GM18519 (cell line): ENCODE measurements at regions not wholly inside any gene's neighbourhood (a gene's known extent, or its start where the extent isn't known, plus 50 kb on each side); places are given as distances from the start of the nearest gene placed in this dataset.
"Not testable (repeated sequence)": the region's sequence is repeated elsewhere in the genome, so short reads cannot be mapped to it uniquely, and the experiment has no call there.

Source experiments
- ATAC-seq: cut with Tn5 transposase; IDR thresholded peaks from one replicate; pipeline ENCODE4 v1.9.1; 2021; ENCODE audit warnings: mild to moderate bottlenecking, moderate library complexity; ENCODE audit not compliant: unreplicated experiment, low FRiP score

GRCh38 chr12:45490232-45490881 lies 239.1 kb upstream of the ARID2 start:
- no peak for ATAC-seq

DNA sequence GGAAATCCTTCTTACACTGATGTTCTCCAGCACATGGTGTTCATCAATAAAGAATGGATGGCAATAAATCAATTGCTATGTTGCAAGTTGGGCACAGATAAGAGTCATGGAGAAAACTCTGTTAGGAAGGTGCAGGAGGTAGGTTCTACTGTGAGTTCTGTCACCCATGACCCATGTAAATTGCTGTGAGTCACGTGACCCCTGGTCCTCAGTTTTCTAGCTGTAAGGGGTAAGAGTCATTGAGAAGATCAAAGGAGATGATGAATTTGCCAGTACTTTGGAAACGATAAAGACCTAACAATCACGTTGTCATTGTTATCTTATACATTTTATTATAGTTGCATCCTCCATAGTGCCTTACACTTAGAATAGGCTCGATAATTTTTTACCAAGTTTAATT lies 235.2 kb upstream of the ARID2 start:
- ATAC-seq: no peak

DNA sequence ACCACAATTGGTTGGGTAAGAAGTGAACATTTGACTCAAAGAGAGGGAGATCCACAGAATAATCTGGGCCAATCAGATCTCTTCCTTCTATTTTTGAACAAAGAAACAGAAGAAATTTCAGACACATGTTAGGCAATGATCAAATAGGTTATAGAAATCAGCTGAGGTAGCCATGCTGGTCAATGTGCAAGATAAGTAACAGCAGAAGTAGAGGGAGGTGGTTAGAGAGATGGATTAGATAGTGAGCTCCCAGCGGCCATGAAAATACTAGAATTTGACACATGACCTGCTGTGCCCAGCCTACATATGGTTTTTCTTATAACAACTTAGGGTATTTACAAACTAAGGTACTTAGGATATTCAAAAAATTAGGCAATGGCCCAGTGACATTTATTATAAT lies 230.9 kb upstream of the ARID2 start:
- ATAC-seq: no peak

DNA sequence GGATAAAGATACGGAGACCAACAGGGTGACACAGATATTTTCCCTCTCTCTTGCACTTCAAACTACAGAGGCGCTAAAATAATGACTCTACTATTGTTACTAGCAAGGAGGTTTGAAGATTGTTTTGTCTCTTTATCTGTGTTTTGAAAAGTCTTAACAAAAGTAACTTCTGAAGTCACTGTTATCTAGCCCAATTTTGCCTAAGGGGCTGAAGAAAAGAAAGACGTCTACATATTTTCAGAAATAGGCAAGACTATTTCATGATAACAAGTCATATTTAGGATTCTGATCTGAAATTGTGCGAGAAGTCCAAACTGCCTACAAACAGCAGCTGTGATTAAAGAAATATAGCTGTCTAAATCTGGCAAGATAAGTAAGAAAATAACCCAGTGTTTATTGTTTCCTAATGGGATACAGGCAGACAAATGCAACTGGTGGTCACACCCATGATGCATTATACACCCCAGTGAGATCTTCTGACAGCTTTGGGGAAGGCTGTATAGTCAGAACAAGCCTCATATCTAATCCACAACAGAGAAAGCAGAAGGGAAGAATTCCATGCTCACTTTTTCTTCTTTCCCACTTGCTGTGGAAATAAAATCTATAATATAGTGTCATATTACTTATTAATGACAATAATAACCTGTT lies 226.9 kb upstream of the ARID2 start:
- ATAC-seq: no peak

DNA sequence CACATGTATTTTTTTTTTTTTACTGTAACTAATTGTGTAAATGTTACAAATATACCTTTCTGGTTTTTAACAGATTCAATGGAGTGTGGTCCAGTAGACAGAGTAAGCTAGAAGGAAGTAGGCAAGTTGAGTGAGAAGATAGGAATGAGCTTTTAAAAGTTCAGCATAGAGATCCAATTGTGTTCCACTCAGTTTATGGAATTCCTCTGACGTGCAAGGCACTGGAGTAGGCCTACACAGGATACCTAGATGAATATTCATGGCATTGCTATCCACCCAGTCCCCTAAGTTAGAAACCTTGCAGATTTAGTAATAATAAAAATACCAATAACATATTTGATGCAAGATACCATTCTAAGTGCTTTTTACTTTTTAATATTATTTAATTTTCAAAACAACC lies 225.6 kb upstream of the ARID2 start:
- ATAC-seq: no peak

DNA sequence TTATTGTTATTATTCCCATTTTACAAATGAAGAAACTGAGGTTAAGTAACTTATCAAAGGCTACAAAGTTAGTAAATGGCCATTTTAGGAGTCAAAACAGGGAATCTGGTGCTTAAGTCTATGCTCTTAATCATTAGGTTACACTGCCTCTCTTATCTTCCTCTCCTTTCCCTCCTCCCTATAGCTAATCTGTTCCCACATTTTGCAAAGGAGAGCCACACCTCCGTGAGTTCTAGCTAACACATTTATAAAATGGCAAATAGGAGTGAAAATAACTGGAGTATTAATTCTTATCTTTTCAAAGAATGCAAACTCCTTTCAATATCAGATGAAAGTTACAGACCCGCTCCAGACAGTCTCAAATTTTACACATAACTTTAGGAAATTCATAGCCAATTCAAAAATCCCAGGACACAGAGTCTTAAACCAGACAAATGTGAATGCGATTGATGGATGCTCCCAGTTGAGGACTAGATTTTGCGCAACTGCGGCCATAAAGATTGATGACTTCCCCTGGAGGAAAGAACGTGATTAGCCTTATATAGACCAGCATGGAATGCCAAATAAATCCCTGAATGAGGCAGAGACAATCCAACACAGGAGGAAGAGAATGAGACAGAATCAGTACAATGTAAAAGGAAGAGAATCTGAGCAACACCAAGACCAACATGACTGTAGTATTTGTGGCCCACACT lies 225.0 kb upstream of the ARID2 start:
- no peak for ATAC-seq

DNA sequence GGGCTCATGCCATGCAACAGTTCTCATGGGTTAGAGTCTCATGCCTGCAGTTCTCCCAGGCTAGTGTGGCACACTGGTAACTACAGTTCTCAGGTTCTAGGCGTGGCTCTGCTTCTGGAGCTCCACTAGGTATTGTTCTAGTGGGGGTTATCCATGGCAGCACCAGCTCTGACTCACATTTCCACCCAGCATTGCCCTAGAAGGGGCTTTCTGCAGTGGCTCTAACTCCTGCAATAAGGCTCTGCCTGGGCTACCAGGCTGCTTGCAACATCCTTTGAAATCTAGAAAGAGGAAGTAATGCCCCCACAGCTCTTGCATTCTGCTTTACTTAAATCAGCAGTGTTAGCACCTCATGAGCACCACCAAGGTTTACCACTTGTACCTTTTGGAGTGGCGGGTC lies 220.3 kb upstream of the ARID2 start:
- ATAC-seq: peak; percentile 82

GRCh38 chr12:45509621-45510020 lies 219.9 kb upstream of the ARID2 start:
- ATAC-seq: no peak

DNA sequence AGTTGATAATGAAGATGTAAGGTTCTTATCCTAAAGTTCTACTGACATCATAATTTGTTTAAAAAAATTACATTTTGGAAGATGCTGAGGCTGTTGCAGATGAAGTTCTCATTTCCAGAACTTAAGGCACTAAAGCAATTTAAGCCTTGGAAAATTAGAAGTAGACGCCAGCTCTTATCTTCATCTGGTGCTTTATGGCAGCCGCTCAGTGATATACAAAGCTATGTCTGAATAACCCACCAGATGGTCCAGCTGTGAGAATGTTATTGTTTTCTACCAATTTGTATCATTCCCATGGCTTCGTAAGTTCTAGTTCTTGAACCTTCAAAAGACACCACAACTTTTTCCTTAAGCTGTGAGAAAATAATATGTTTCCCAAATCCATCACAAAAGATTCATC lies 212.1 kb upstream of the ARID2 start:
- ATAC-seq: no peak

- no peak for ATAC-seq
These were observed 210.9 kb upstream of the ARID2 start for GRCh38 chr12:45518291-45519235.

GRCh38 chr12:45522227-45522626 lies 207.3 kb upstream of the ARID2 start:
- no peak for ATAC-seq

GRCh38 chr12:45526823-45527222 lies 202.7 kb upstream of the ARID2 start:
- not testable (repeated sequence) for ATAC-seq

DNA sequence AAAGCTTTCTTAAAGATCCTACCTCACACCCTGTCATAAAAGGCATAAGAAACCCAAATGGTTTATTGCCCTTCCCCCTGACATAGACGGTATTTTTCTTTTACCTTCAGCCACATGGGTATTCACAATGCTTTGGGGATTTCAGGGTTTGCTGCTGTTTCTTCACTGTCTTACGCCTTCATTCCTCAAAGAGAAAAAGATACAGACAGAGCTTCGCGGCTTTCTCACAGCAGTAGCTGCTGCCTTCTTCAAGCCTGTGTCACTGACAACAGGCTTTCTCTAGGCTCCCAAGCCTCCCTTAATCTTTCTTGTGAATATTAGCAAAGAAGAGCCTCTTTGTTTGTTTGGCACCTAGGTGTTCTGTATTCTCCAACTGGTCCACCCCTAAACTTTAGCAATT lies 197.4 kb upstream of the ARID2 start:
- no peak for ATAC-seq

- ATAC-seq: no peak
These were observed 193.8 kb upstream of the ARID2 start for GRCh38 chr12:45535610-45536180.

GRCh38 chr12:45536284-45536683 lies 193.2 kb upstream of the ARID2 start:
- ATAC-seq: no peak

DNA sequence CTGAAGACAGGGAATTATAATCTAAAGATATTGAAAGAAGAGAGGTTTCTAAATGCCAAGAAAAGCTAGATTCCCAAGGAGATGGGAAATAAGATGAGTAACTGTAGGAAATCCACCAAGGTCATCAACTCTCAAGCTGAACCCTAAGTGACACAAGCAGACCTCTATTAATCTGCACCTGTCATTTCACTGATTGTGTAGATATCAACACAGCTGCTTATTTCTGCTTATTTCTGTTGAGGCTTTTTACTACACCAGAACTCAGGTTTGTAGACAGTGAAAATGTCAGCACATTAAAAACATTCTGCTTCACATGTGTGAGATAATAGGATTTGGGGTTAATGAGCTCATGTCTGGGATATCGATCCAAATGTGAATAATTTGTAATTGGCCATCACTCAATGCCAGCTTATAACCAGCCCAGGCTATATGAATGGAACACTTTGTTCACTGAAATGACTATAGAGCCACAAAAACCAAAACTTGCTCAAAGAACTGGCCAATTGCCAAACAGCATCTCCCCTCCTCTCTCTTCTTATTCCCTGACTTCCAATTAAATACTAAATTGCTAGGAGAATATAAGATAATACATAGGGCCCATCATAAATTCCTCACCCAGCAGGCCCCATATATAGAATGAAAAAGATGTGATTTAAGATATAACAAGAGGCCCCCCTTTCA lies 188.7 kb upstream of the ARID2 start:
- no peak for ATAC-seq

DNA sequence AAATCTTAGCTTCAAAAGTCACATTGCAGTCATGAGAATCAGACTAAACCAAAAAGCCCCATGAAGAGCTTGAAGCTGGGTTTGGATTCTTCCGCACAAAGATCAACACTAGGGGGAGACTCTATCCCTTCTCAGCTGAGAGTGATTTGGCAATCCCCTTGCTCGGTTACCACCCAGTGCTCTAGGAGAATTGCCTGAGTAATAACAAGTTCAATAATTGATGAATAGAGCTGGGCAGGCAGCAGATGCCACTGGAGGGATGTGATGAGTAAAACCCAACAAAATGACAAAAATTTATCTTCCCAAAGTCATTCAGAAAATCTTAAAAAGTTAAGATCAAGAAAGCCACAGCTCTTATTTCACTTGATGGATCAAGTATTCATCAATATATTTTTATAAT lies 185.6 kb upstream of the ARID2 start:
- peak; percentile 80 for ATAC-seq

DNA sequence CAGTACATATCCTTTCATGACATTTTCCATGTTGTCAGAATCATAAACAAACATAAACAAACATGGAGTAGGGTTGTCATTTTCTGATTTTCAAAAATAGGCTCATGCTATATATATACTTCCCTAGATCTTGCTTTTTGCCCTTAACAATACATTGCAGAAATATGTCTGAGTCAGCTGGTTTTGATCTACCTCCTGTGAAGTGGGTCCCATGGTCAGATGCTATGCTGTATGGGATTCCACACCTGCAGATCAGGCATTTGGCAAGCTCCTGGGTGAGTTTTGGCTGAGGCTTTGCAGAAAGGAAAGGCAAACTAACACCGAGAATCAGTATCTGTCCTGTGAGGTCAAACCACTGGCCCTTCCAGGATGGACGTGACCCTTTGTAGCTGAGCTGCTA lies 183.0 kb upstream of the ARID2 start:
- ATAC-seq: no peak

DNA sequence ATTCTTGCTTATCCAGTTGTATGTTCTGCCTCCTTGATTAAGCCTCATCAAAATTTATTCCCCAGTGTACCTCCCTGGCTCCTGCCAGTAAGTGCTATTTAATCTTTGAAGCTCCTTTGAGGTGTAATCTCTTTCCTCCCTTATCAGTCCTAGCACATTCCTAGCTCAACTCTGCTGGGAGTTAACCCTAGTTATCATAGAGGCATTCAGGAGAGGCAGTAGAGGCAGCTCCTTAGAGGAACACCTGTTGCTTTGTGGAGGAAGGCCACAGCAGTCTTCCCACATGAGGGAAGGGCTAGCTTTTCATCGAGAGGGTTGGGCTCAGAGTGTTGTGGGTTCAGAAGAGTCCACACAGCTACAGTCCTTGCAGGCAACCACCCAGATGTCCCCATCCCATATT lies 182.4 kb upstream of the ARID2 start:
- no peak for ATAC-seq

DNA sequence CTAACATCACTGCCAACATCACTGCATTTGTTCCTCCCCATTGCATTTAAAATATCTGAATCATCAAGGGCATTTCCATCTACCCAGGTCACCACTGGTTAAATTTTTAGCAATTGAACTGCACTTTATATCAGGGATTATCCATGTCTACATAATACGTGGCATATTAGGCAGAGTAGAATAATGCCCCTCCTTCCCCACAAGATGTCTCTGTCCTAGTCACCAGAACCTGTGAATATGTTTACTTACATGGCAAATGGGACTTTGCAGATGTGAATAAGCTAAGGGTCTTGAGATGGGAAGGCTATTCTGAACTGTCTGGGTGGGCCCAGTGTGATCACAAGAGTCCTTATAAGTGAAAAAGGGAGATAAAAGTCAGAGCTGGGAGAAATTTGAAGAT lies 181.7 kb upstream of the ARID2 start:
- no peak for ATAC-seq
